ENCODE measurements at regions not wholly inside any gene's neighbourhood (a gene's known extent, or its start where the extent isn't known, plus 50 kb on each side); places are given as distances from the start of the nearest gene placed in this dataset.

DNA sequence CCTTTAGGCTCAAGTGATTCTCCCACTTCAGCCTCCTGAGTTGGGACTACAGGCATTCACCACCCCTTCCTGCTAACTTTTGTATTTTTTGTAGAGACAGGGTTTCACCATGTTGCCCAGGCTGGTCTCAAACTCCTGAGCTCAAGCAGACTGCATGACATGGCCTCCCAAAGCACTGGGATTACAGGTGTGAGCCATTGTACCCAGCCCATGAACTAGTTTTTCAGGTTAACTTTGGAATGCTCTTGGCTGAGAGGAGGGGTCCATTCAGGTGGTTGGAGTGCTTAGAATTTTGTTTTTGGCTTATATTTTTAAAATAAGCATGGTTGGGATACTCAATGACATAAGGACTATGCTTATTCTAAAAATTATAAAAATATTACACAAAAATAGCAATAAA is 355.7 kb upstream of the MAGEB16 start:
- TF ChIP-seq, protein P1, sequence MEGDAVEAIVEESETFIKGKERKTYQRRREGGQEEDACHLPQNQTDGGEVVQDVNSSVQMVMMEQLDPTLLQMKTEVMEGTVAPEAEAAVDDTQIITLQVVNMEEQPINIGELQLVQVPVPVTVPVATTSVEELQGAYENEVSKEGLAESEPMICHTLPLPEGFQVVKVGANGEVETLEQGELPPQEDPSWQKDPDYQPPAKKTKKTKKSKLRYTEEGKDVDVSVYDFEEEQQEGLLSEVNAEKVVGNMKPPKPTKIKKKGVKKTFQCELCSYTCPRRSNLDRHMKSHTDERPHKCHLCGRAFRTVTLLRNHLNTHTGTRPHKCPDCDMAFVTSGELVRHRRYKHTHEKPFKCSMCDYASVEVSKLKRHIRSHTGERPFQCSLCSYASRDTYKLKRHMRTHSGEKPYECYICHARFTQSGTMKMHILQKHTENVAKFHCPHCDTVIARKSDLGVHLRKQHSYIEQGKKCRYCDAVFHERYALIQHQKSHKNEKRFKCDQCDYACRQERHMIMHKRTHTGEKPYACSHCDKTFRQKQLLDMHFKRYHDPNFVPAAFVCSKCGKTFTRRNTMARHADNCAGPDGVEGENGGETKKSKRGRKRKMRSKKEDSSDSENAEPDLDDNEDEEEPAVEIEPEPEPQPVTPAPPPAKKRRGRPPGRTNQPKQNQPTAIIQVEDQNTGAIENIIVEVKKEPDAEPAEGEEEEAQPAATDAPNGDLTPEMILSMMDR (IDR thresholded peaks at IDR 0.05; ENCODE audit: poor library complexity, severe bottlenecking), result no peak
- TF ChIP-seq EZH2 (IDR thresholded peaks at IDR 0.05; ENCODE audit: borderline replicate concordance, insufficient read depth, low read length, poor library complexity, severe bottlenecking) (no peak), TAF1 (IDR thresholded peaks at IDR 0.05; ENCODE audit: low read depth) (no peak), EP300 (conservative IDR thresholded peaks at IDR 0.05; ENCODE audit: poor library complexity, severe bottlenecking) (no peak)

Data from neural cell (in vitro differentiated cells).